ENCODE measurements at regions not wholly inside any gene's neighbourhood (a gene's known extent, or its start where the extent isn't known, plus 50 kb on each side); places are given as distances from the start of the nearest gene placed in this dataset.

DNA sequence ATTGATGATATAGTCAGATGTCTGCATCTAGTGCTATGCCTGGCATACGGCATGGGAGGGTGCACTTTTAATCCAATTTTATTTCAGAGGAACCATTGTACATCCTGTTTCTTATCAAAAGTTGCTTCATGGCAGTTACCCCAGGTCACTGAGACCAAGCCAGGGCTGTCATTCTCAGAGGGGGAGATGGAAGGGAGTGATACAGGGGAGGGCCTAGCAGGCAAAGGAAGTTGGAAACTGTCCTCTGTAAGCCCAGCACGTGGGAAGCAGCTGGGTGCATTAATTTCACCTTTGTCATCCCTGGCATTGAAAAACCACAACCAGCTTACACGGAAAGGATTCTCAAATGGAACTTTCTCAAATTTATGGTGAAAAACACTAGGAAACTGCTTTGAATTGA is 458.7 kb upstream of the ADAMTS5 start:
- TF ChIP-seq, protein P1, sequence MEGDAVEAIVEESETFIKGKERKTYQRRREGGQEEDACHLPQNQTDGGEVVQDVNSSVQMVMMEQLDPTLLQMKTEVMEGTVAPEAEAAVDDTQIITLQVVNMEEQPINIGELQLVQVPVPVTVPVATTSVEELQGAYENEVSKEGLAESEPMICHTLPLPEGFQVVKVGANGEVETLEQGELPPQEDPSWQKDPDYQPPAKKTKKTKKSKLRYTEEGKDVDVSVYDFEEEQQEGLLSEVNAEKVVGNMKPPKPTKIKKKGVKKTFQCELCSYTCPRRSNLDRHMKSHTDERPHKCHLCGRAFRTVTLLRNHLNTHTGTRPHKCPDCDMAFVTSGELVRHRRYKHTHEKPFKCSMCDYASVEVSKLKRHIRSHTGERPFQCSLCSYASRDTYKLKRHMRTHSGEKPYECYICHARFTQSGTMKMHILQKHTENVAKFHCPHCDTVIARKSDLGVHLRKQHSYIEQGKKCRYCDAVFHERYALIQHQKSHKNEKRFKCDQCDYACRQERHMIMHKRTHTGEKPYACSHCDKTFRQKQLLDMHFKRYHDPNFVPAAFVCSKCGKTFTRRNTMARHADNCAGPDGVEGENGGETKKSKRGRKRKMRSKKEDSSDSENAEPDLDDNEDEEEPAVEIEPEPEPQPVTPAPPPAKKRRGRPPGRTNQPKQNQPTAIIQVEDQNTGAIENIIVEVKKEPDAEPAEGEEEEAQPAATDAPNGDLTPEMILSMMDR (IDR thresholded peaks at IDR 0.05; ENCODE audit: borderline replicate concordance, control extremely low read depth, extremely low read depth, insufficient read depth, missing control alignments): no peak
- no peak for DNase-seq (ENCODE audit: low spot score)
- in situ Hi-C loops (cut with MboI; ENCODE audit: low sequenced_read_pairs, unreplicated experiment): loop anchor here (25.0 kb wide), 1 partner anchor 112 kb away; no protein-coding TSS in a partner anchor

DNA sequence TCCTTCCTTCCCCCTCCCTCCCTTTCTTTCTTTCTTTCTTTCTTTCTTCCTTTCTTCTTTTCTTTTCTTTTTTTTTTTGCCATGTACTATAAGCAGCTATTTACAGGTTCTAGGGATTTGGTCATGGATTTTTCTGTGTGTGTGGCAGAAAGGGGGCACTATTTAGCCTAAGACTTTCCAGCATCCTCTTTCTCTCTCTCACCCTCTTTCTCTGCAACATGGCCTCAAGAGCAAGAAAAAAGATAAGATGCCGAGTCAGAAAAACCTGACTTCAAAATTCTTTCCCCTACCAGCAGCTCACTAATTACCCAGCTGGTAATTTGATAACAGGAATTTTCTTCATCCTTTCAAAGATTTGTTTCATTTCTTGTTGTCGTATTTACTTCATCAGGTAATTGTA is 458.3 kb upstream of the ADAMTS5 start:
- no peak for DNase-seq (ENCODE audit: low spot score)
- in situ Hi-C loops (cut with MboI; ENCODE audit: low sequenced_read_pairs, unreplicated experiment): loop anchor here (25.0 kb wide), 1 partner anchor 112 kb away; no protein-coding TSS in a partner anchor
- TF ChIP-seq, protein P1 (IDR thresholded peaks at IDR 0.05; ENCODE audit: borderline replicate concordance, control extremely low read depth, extremely low read depth, insufficient read depth, missing control alignments): no peak

DNA sequence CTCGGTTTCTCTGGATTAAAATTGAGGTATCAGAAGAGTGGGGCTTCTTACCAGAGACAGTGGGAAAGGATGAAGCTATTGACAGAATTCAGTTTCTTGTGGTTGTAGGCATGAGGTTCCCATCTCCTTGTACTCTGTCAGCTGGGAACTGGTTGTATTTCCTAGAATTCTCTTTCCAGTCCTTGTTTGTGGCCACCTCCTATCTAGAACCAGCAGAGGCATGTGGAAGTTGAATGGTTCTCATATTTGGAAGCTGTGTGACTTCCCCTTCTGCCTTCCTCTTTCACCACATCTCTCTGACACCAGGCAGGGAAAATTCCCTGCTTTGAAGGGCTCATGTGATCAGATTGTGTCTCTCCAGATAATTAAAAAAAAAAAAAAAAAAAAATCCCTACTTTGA is 457.7 kb upstream of the ADAMTS5 start:
- DNase-seq (ENCODE audit: low spot score): no peak
- TF ChIP-seq, protein P1 (IDR thresholded peaks at IDR 0.05; ENCODE audit: borderline replicate concordance, control extremely low read depth, extremely low read depth, insufficient read depth, missing control alignments): no peak

DNA sequence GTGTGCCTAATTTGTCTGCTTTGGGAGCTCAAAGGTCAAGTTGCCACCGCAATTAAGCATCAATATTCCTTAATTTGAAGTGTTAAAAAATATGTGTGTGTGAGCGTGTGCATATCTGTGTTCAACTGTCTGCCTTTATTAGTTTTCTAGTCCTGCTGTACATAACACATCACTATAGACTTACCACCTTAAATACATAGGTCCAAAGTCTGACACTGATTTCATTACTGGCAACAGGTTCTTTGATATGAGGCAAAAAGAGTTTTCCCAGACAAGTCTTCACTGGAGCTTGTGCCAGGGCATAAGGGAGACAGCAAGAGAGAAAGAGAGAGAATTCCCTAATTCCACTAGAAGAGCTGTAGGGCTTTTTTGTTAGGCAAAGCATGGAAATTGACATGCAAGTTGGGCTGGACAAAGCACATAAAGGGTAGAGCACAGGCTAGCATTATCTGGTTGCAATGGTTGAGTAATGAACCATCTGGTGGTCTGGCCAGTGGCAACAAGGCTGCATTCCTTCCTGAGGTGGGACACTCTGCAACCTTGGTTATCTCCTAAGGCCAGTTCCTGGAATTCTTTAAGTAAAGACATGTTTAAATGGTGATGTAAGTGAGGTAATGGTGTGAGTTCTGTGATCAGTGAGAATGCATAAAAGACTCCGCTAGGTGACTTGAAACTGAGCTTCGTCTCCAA is 457.2 kb upstream of the ADAMTS5 start:
- no peak for DNase-seq (ENCODE audit: low spot score)
- TF ChIP-seq, protein P1 (IDR thresholded peaks at IDR 0.05; ENCODE audit: borderline replicate concordance, control extremely low read depth, extremely low read depth, insufficient read depth, missing control alignments): no peak
- in situ Hi-C loops (cut with MboI; ENCODE audit: low sequenced_read_pairs, unreplicated experiment): no loop called here

More for the DNA sequence above, 457.7 kb upstream of the ADAMTS5 start:
- in situ Hi-C loops (cut with MboI; ENCODE audit: low sequenced_read_pairs, unreplicated experiment): no loop called here

DNA sequence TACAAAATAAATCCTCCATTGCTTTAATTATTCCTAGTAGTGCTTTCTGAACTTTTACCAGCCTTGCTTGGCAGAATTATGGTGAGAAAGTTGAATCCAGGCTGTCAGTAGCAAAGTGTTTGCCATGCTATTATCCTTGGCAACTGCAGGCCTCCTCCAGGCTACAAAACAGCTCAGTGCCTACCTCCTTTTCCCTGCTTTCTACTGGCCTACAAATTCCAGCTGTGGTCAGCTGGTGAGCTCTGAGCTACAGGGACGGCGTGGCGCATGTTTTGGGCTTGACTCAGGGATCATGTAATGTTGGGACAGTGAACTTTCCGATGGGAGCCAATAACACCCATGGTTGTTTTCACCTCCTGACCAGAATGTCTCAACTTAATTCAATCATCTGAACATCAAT is 456.1 kb upstream of the ADAMTS5 start:
- no peak for DNase-seq (ENCODE audit: low spot score)
- in situ Hi-C loops (cut with MboI; ENCODE audit: low sequenced_read_pairs, unreplicated experiment): no loop called here
- TF ChIP-seq, protein P1 (IDR thresholded peaks at IDR 0.05; ENCODE audit: borderline replicate concordance, control extremely low read depth, extremely low read depth, insufficient read depth, missing control alignments): no peak

DNA sequence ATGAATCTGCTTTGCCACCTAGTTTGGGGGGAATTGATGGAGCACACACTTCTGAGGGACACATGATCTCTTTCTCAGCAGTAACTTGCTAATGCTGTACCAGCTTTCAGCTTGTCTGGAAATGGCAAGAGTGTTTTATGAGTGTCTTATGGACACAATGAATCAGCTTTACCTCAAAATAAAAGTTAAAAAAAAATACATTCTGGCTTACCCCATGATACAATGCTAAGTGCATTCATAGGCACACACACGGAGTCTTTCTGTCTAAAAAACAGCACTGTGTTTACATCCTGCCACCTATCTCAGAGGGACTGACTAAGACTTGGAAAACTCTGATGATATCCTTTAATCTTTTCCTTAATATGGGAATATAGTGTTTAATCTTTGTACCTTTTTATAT is 455.5 kb upstream of the ADAMTS5 start:
- TF ChIP-seq, protein P1 (IDR thresholded peaks at IDR 0.05; ENCODE audit: borderline replicate concordance, control extremely low read depth, extremely low read depth, insufficient read depth, missing control alignments): no peak
- DNase-seq (ENCODE audit: low spot score): no peak
- in situ Hi-C loops (cut with MboI; ENCODE audit: low sequenced_read_pairs, unreplicated experiment): no loop called here
